Astrocyte of the cerebellum (primary cell): ENCODE measurements at regions not wholly inside any gene's neighbourhood (a gene's known extent, or its start where the extent isn't known, plus 50 kb on each side); places are given as distances from the start of the nearest gene placed in this dataset.
A peak's percentile ranks its signal among the peaks of the same experiment; 100 is the strongest.

Experiments used
- DNase-seq: peaks from one replicate; pipeline ENCODE4 v3.0.0-alpha.2; 2011; ENCODE audit warnings: low read depth
- H3K4me3 ChIP-seq: 2 replicates; pipeline ENCODE4 v1.5.1; 2011; ENCODE audit warnings: mild to moderate bottlenecking, low read depth, low read length, moderate library complexity
- in situ Hi-C: cut with HindIII; loops from 2 replicates; pipeline ENCODE4 v1.10.0; 2017; ENCODE audit warnings: low sequenced_read_pairs
- TF ChIP-seq, protein P1 (sequence below): IDR thresholded peaks from 2 replicates; pipeline ENCODE4 v1.5.1; 2012; ENCODE audit warnings: low read length, low read depth, moderate library complexity, mild to moderate bottlenecking; ENCODE audit errors: missing control alignments

DNA sequence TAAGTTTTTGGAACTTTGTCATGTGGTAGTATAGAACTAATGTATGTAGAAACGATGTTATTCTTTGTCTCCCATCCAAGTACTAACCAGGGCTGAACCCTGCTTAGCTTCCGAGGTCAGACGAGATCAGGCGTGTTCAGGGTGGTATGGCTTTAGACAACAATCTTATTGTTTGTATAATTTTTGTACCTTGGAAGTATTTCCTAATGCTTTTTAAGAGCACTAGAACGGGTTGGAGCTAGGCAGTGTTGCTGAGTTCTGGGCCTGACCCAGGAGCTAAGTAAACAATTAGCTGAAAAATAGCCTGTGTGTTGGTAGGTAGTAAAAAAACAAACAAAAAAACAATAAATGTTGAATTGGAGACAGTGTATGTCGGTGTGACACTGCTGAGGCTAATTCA is 244.3 kb downstream of the EMP1 start:
- TF ChIP-seq, protein P1, sequence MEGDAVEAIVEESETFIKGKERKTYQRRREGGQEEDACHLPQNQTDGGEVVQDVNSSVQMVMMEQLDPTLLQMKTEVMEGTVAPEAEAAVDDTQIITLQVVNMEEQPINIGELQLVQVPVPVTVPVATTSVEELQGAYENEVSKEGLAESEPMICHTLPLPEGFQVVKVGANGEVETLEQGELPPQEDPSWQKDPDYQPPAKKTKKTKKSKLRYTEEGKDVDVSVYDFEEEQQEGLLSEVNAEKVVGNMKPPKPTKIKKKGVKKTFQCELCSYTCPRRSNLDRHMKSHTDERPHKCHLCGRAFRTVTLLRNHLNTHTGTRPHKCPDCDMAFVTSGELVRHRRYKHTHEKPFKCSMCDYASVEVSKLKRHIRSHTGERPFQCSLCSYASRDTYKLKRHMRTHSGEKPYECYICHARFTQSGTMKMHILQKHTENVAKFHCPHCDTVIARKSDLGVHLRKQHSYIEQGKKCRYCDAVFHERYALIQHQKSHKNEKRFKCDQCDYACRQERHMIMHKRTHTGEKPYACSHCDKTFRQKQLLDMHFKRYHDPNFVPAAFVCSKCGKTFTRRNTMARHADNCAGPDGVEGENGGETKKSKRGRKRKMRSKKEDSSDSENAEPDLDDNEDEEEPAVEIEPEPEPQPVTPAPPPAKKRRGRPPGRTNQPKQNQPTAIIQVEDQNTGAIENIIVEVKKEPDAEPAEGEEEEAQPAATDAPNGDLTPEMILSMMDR, result no peak
- no peak for DNase-seq
- no peak overlapping the region for H3K4me3 ChIP-seq
- in situ Hi-C loops, result no loop called here

DNA sequence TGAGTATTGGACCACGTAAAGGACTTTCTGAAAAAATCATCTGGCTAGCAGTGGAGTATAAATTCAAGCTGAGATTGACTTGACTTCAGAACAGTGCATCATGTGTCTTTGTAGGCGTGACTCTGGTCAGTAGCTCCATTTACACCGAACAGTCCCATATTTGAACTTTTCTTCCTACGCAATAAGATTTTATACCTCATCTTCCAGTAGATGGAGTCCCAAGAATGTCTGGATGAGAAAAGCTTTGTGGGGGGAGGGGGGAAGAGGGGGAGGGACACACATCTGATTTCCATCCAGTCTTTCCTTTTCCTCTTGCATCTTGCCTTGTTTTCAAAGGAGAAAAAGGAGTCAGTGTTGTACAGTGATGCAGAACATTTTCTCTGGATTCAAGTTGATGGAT is 241.0 kb downstream of the EMP1 start:
- in situ Hi-C loops, result no loop called here
- TF ChIP-seq, protein P1, result no peak

GRCh38 chr12:13436696-13437391 is 240.3 kb downstream of the EMP1 start:
- DNase-seq, result no peak
- H3K4me3 ChIP-seq, result no peak overlapping the region
- TF ChIP-seq, protein P1, result no peak
- in situ Hi-C loops, result no loop called here

More for the DNA sequence above, 241.0 kb downstream of the EMP1 start:
- H3K4me3 ChIP-seq, result no peak overlapping the region
- DNase-seq, result no peak

- in situ Hi-C loops, result no loop called here
Measured at GRCh38 chr12:13436182-13436581, 239.7 kb downstream of the EMP1 start.

GRCh38 chr12:13435235-13435933 is 238.9 kb downstream of the EMP1 start:
- in situ Hi-C loops, result no loop called here

More at GRCh38 chr12:13436182-13436581, 239.7 kb downstream of the EMP1 start:
- DNase-seq, result no peak
- TF ChIP-seq, protein P1, result no peak
- no peak overlapping the region for H3K4me3 ChIP-seq

DNA sequence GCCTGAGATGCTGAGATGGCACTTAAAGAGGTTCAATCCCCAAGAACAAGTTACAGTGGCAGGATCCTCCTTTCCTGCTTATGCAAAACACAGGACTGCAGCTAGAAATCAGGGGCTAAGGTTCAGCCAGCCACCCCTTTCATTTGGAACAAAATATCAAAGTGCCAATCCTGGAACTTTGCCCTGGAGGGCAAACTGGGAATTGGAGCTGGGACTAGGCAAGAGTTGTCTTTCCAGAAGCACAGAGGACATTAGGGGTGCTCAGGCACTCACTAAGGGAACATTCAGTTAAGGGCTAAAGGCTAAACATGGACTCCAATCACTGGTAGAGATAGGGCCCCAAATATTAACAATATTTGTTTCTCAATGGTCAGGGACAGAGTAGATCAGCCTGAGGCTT is 237.2 kb downstream of the EMP1 start:
- in situ Hi-C loops, result no loop called here
- no peak overlapping the region for H3K4me3 ChIP-seq
- DNase-seq, result no peak
- TF ChIP-seq, protein P1, result no peak

More at GRCh38 chr12:13435235-13435933, 238.9 kb downstream of the EMP1 start:
- TF ChIP-seq, protein P1, result no peak
- no peak overlapping the region for H3K4me3 ChIP-seq
- DNase-seq, result peak; percentile 19
